Lower leg skin (tissue), 4 donors: ENCODE measurements at regions not wholly inside any gene's neighbourhood (a gene's known extent, or its start where the extent isn't known, plus 50 kb on each side); places are given as distances from the start of the nearest gene placed in this dataset.
"Not testable (repeated sequence)": the region's sequence is repeated elsewhere in the genome, so short reads cannot be mapped to it uniquely, and the experiment has no call there.

Experiments used
- DNase-seq, 2 donors: peaks; one replicate each; pipeline ENCODE4 v3.0.0-alpha.2; 2019; ENCODE audit warnings: low spot score in 2 of 2
- H3K4me3 ChIP-seq: fragments of 200-600 bp; sonication (generic); 2 replicates; pipeline ENCODE4 v1.5.1; 2017; ENCODE audit warnings: mild to moderate bottlenecking, low read depth; ENCODE audit not compliant: poor library complexity, severe bottlenecking
- CTCF ChIP-seq, 3 donors: fragments of 450-650 bp; IDR thresholded peaks; one replicate each; pipeline ENCODE4 v1.5.1; 2016; ENCODE audit warnings: antibody characterized with exemption in 3 of 3, mild to moderate bottlenecking in 3 of 3, moderate library complexity in 2 of 3
- POLR2A ChIP-seq, 2 donors: fragments of 450-650 bp; IDR thresholded peaks; one replicate each; pipeline ENCODE4 v1.6.1; 2016 to 2017; ENCODE audit warnings: antibody characterized with exemption in 2 of 2, mild to moderate bottlenecking in 1 of 2, moderate library complexity in 1 of 2
- WGBS, 2 donors: methylation state at CpG; one replicate each; pipeline ENCODE4 v1.1.5; 2018; 5-methylcytosine and 5-hydroxymethylcytosine counted together
- intact Hi-C: fragments of 100-400 bp; cut with DNase I; formaldehyde crosslinking; loops from one replicate; pipeline ENCODE4 v1.15.0; 2023; ENCODE audit warnings: low total_unique reads

- intact Hi-C loops = no loop called here
- no peak overlapping the region for H3K4me3 ChIP-seq
- TF ChIP-seq CTCF (IDR thresholded peaks at IDR 0.05) = no peak
- TF ChIP-seq POLR2A (IDR thresholded peaks at IDR 0.05) = no peak
- WGBS, 2 donors = 59 to 73% methylated on average over 12 of the region's 12 CpGs
- DNase-seq = no peak
Measured at GRCh38 chr5:154642499-154643245, 112.5 kb upstream of the LARP1 start.

- 46 to 54% methylated on average over 4 of the region's 4 CpGs for WGBS, 2 donors
- H3K4me3 ChIP-seq, intact Hi-C loops: not testable (repeated sequence)
- DNase-seq = peak in 1 of 2 donors; percentile 26
Measured at GRCh38 chr5:154640213-154640831, 114.9 kb upstream of the LARP1 start.

- 91 to 94% methylated on average over 7 of the region's 7 CpGs for WGBS, 2 donors
- DNase-seq = peak in 1 of 2 donors; percentile 45
Measured at GRCh38 chr5:154636786-154637185, 118.4 kb upstream of the LARP1 start.

GRCh38 chr5:154636271-154636670 is 118.9 kb upstream of the LARP1 start:
- 87% methylated on average over 12 of the region's 12 CpGs for WGBS, 2 donors
- intact Hi-C loops, H3K4me3 ChIP-seq: not testable (repeated sequence)
- peak in 1 of 2 donors; percentile 62 for DNase-seq

More at GRCh38 chr5:154636786-154637185, 118.4 kb upstream of the LARP1 start:
- intact Hi-C loops, H3K4me3 ChIP-seq: not testable (repeated sequence)

GRCh38 chr5:154633744-154634143 is 121.4 kb upstream of the LARP1 start:
- H3K4me3 ChIP-seq, intact Hi-C loops: not testable (repeated sequence)
- peak in 1 of 2 donors; percentile 10 for DNase-seq
- 86 to 91% methylated on average over 4 of the region's 4 CpGs for WGBS, 2 donors

GRCh38 chr5:154631141-154631540 is 124.0 kb upstream of the LARP1 start:
- intact Hi-C loops = no loop called here
- TF ChIP-seq POLR2A (IDR thresholded peaks at IDR 0.05) (no peak), CTCF (IDR thresholded peaks at IDR 0.05) (no peak)

GRCh38 chr5:154630410-154630809 is 124.8 kb upstream of the LARP1 start:
- 64 to 69% methylated on average over 4 of the region's 4 CpGs for WGBS, 2 donors
- intact Hi-C loops = no loop called here
- TF ChIP-seq POLR2A (IDR thresholded peaks at IDR 0.05) = no peak
- no peak for TF ChIP-seq CTCF (IDR thresholded peaks at IDR 0.05)
- H3K4me3 ChIP-seq = no peak overlapping the region
- no peak for DNase-seq

More at GRCh38 chr5:154631141-154631540, 124.0 kb upstream of the LARP1 start:
- no peak overlapping the region for H3K4me3 ChIP-seq
- peak in 1 of 2 donors; percentile 75 for DNase-seq
- WGBS, 2 donors = 94% methylated on average over 20 to 21 of the region's 22 CpGs

- no peak for TF ChIP-seq POLR2A (IDR thresholded peaks at IDR 0.05)
- H3K4me3 ChIP-seq = no peak overlapping the region
- intact Hi-C loops = no loop called here
- peak in 1 of 2 donors; percentile 63 for DNase-seq
- 88 to 92% methylated on average over 4 of the region's 4 CpGs for WGBS, 2 donors
Measured at GRCh38 chr5:154628685-154629084, 126.5 kb upstream of the LARP1 start.
